ENCODE measurements at regions not wholly inside any gene's neighbourhood (a gene's known extent, or its start where the extent isn't known, plus 50 kb on each side); places are given as distances from the start of the nearest gene placed in this dataset.

GRCh38 chr12:66044731-66045130 is 85.8 kb downstream of the LLPH start:
- TF ChIP-seq POLR2A (IDR thresholded peaks at IDR 0.05; ENCODE audit: low read depth, low read length) (no peak), POLR2AphosphoS5 (IDR thresholded peaks at IDR 0.05; ENCODE audit: insufficient read depth, low read depth, low read length) (no peak), EZH2 (IDR thresholded peaks at IDR 0.05; ENCODE audit: borderline replicate concordance, low read depth, low read length, severe bottlenecking) (no peak), MAX (IDR thresholded peaks at IDR 0.05; ENCODE audit: insufficient read depth, insufficient read length) (no peak), MYC (IDR thresholded peaks at IDR 0.05; ENCODE audit: low read depth, low read length) (no peak), FOS (IDR thresholded peaks at IDR 0.05; ENCODE audit: borderline replicate concordance, insufficient read depth, low read length) (no peak), JUN (IDR thresholded peaks at IDR 0.05; ENCODE audit: borderline replicate concordance, insufficient read depth, insufficient read length, low read depth) (no peak), GATA2 (IDR thresholded peaks at IDR 0.05; ENCODE audit: insufficient read depth, insufficient read length, low read depth, low read length) (no peak)
- TF ChIP-seq, protein P1, sequence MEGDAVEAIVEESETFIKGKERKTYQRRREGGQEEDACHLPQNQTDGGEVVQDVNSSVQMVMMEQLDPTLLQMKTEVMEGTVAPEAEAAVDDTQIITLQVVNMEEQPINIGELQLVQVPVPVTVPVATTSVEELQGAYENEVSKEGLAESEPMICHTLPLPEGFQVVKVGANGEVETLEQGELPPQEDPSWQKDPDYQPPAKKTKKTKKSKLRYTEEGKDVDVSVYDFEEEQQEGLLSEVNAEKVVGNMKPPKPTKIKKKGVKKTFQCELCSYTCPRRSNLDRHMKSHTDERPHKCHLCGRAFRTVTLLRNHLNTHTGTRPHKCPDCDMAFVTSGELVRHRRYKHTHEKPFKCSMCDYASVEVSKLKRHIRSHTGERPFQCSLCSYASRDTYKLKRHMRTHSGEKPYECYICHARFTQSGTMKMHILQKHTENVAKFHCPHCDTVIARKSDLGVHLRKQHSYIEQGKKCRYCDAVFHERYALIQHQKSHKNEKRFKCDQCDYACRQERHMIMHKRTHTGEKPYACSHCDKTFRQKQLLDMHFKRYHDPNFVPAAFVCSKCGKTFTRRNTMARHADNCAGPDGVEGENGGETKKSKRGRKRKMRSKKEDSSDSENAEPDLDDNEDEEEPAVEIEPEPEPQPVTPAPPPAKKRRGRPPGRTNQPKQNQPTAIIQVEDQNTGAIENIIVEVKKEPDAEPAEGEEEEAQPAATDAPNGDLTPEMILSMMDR (IDR thresholded peaks at IDR 0.05; ENCODE audit: extremely low read depth in 1 of 2, insufficient read depth in 1 of 2, low read depth in 1 of 2, low read length in 2 of 2): no peak
